ENCODE measurements at regions not wholly inside any gene's neighbourhood (a gene's known extent, or its start where the extent isn't known, plus 50 kb on each side); places are given as distances from the start of the nearest gene placed in this dataset.

- TF ChIP-seq, protein P1, sequence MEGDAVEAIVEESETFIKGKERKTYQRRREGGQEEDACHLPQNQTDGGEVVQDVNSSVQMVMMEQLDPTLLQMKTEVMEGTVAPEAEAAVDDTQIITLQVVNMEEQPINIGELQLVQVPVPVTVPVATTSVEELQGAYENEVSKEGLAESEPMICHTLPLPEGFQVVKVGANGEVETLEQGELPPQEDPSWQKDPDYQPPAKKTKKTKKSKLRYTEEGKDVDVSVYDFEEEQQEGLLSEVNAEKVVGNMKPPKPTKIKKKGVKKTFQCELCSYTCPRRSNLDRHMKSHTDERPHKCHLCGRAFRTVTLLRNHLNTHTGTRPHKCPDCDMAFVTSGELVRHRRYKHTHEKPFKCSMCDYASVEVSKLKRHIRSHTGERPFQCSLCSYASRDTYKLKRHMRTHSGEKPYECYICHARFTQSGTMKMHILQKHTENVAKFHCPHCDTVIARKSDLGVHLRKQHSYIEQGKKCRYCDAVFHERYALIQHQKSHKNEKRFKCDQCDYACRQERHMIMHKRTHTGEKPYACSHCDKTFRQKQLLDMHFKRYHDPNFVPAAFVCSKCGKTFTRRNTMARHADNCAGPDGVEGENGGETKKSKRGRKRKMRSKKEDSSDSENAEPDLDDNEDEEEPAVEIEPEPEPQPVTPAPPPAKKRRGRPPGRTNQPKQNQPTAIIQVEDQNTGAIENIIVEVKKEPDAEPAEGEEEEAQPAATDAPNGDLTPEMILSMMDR (IDR thresholded peaks at IDR 0.05; ENCODE audit: low read depth, low read length): no peak
- no peaks in the 10 kb centered on the region for H3K27me3 ChIP-seq
- no peaks in the 10 kb centered on the region for H3K9me3 ChIP-seq
- no peaks in the 10 kb centered on the region for H3K36me3 ChIP-seq
- DNase-seq: no peak
- peaks cover 9% of the 10 kb centered on the region; the same call in 1 of the 2 replicates for H3K4me1 ChIP-seq
- no peak overlapping the region for H3K4me3 ChIP-seq (ENCODE audit: low read depth, low read length)
Measured at GRCh38 chr15:37262922-37263608, 162.7 kb upstream of the MEIS2 start.

- TF ChIP-seq, protein P1 (IDR thresholded peaks at IDR 0.05; ENCODE audit: low read depth, low read length): peak; percentile 89
- H3K4me1 ChIP-seq: no peaks in the 10 kb centered on the region
- DNase-seq: peak; percentile 60
- no peak overlapping the region for H3K4me3 ChIP-seq (ENCODE audit: low read depth, low read length)
- no peaks in the 10 kb centered on the region for H3K36me3 ChIP-seq
- H3K27me3 ChIP-seq: no peaks in the 10 kb centered on the region
- H3K9me3 ChIP-seq: no peaks in the 10 kb centered on the region; the same call in 1 of the 2 replicates
Measured at GRCh38 chr15:37289109-37289765, 188.9 kb upstream of the MEIS2 start.

DNA sequence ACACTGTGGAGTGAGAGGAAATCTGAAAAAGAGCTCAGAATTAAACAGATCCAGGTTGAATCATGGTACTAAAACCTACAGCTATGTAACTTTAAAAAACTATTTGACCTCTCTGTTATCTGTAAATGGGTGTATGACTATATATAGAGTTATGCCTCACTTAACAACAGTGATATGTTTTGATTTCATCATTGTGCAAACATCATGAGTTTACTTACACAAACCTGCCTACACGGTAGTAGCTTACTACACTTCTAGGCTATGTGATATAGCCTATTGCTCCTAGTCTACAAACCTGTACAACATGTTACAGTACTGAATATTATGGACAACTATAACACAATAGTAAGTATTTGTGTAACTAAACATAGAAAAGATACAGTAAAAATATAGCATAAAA, 191.6 kb upstream of the MEIS2 start:
- H3K4me1 ChIP-seq: no peaks in the 10 kb centered on the region
- no peak for DNase-seq
- no peaks in the 10 kb centered on the region for H3K9me3 ChIP-seq
- TF ChIP-seq, protein P1 (IDR thresholded peaks at IDR 0.05; ENCODE audit: low read depth, low read length): no peak
- H3K27me3 ChIP-seq: no peaks in the 10 kb centered on the region
- H3K36me3 ChIP-seq: no peaks in the 10 kb centered on the region
- no peak overlapping the region for H3K4me3 ChIP-seq (ENCODE audit: low read depth, low read length)

DNA sequence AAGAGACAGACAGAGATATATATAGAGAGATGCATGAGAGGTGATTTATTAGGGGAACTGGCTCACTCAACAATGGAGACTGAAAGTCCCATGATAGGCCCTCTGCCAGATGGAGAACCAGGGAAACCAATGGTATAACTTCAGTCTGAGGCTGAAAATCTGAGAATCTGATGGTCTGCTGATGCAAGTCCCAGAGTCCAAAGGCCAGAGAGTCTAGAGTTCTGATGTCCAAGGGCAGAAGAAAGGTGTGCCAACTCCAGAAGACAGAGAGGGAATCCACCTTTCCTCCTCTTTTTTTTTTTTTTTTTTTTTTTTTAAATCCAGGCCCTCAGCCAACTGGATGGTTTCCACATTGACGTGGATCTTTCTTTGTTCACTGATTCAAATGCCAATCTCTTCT, 197.9 kb upstream of the MEIS2 start:
- DNase-seq: no peak
- H3K36me3 ChIP-seq: no peaks in the 10 kb centered on the region
- TF ChIP-seq, protein P1 (IDR thresholded peaks at IDR 0.05; ENCODE audit: low read depth, low read length): no peak
- H3K4me3 ChIP-seq (ENCODE audit: low read depth, low read length): no peak overlapping the region
- H3K27me3 ChIP-seq: no peaks in the 10 kb centered on the region
- H3K9me3 ChIP-seq: 0 out of 2 replicates have a peak, but pooled peaks cover 2% of the 10 kb centered on the region
- H3K4me1 ChIP-seq: 0 out of 2 replicates have a peak, but pooled peaks cover 3% of the 10 kb centered on the region

- H3K4me3 ChIP-seq (ENCODE audit: low read depth, low read length): no peak overlapping the region
- H3K36me3 ChIP-seq: no peaks in the 10 kb centered on the region
- no peak for DNase-seq
- TF ChIP-seq, protein P1 (IDR thresholded peaks at IDR 0.05; ENCODE audit: low read depth, low read length): no peak
- no peaks in the 10 kb centered on the region for H3K9me3 ChIP-seq
- H3K27me3 ChIP-seq: no peaks in the 10 kb centered on the region
- H3K4me1 ChIP-seq: peaks cover 9% of the 10 kb centered on the region
Measured at GRCh38 chr15:37339437-37339836, 239.1 kb upstream of the MEIS2 start.

DNA sequence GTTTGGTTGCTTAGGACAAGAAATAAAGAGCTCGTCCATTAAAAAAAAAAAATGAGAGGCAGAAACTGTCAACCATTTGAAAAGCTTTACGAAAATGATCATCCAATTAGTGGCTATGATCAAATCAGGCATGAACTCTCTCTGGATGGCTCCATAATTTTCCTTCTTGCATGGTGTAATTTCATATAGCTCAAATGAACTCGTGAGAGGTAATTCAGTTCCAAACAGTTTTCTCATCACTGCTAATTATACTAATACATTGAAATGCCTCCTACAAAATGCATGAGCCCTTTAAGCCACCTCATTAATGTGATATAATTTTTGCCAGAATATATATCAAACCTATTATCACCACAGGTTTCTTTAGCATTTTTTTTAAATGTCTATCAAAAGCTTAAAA, 239.5 kb upstream of the MEIS2 start:
- no peaks in the 10 kb centered on the region for H3K9me3 ChIP-seq
- TF ChIP-seq, protein P1 (IDR thresholded peaks at IDR 0.05; ENCODE audit: low read depth, low read length): no peak
- H3K27me3 ChIP-seq: no peaks in the 10 kb centered on the region
- peaks cover 9% of the 10 kb centered on the region for H3K4me1 ChIP-seq
- no peak for DNase-seq
- no peak overlapping the region for H3K4me3 ChIP-seq (ENCODE audit: low read depth, low read length)
- no peaks in the 10 kb centered on the region for H3K36me3 ChIP-seq
